ENCODE measurements at regions not wholly inside any gene's neighbourhood (a gene's known extent, or its start where the extent isn't known, plus 50 kb on each side); places are given as distances from the start of the nearest gene placed in this dataset.

- TF ChIP-seq CTCF (IDR thresholded peaks at IDR 0.05): no peak
- no peak for TF ChIP-seq EZH2 (IDR thresholded peaks at IDR 0.05; ENCODE audit: borderline replicate concordance, insufficient read depth, low read depth, low read length, poor library complexity, severe bottlenecking)
These were observed 63.1 kb downstream of the CCNA1 start for GRCh38 chr13:36495431-36495830.

Measured in B cell (primary cell).